Nephron progenitor cell (in vitro differentiated cells): ENCODE measurements at regions not wholly inside any gene's neighbourhood (a gene's known extent, or its start where the extent isn't known, plus 50 kb on each side); places are given as distances from the start of the nearest gene placed in this dataset.
A peak's percentile ranks its signal among the peaks of the same experiment; 100 is the strongest.

Source experiments
- DNase-seq: peaks from one replicate; pipeline ENCODE4 v3.0.0; 2021
- H3K27ac Mint-ChIP-seq: 2 replicates; pipeline ENCODE4 v1.8.0; 2021; ENCODE audit warnings: mild to moderate bottlenecking, moderate library complexity, mixed read lengths
- H3K27me3 Mint-ChIP-seq: 2 replicates; pipeline ENCODE4 v1.8.0; 2021; ENCODE audit warnings: mild to moderate bottlenecking, low read depth, mixed read lengths; ENCODE audit not compliant: poor library complexity
- H3K36me3 Mint-ChIP-seq: 2 replicates; pipeline ENCODE4 v1.8.0; 2021; ENCODE audit warnings: low read depth, mixed read lengths
- H3K4me1 Mint-ChIP-seq: 2 replicates; pipeline ENCODE4 v1.8.0; 2021; ENCODE audit warnings: mixed read lengths
- H3K4me3 Mint-ChIP-seq: 2 replicates; pipeline ENCODE4 v1.8.0; 2021; ENCODE audit warnings: mild to moderate bottlenecking, moderate library complexity, mixed read lengths
- H3K9me3 Mint-ChIP-seq: 2 replicates; pipeline ENCODE4 v1.8.0; 2021; ENCODE audit warnings: mild to moderate bottlenecking, moderate library complexity, mixed read lengths
- TF ChIP-seq, protein P1 (sequence below): fragments of 200-600 bp; sonication (generic); IDR thresholded peaks from 2 replicates; pipeline ENCODE4 v1.5.0; 2021; ENCODE audit warnings: antibody characterized with exemption

DNA sequence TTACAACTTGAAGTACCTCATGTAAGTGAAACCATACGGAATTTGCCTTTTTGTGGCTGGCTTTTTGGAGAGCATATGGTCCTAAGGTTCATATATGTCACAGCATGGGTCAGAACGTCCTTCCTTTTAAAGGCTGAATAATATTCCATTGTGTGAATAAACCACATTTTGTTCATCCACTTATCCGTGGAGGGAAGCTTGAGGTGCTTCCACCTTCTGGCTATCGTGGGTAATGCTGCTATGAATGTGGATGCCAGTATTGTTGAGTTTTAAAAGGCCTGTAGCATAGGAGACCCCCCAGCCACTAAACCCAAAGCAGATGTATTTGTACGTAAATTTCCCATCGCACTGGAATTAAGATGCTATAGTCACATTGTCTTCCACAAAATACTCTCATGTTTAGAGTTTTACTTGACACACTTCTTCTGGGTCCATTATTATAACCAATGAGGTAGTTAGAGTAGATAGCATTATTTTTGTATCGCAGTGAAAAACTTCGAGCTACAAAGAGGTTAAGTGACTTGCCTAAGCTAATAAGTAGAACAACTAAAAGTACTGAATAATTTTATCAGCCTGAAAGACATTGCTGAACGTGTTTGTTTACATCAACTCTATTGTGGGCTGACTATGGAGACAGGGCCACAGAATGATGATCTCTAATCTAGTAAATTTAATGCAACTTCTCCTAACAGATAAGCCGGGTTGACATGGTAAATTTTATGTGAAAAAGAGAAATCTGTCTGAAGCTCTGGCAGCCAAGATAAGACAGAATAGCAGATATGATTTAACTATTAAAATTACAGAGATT lies 183.0 kb upstream of the CTBP2 start:
- TF ChIP-seq, protein P1, sequence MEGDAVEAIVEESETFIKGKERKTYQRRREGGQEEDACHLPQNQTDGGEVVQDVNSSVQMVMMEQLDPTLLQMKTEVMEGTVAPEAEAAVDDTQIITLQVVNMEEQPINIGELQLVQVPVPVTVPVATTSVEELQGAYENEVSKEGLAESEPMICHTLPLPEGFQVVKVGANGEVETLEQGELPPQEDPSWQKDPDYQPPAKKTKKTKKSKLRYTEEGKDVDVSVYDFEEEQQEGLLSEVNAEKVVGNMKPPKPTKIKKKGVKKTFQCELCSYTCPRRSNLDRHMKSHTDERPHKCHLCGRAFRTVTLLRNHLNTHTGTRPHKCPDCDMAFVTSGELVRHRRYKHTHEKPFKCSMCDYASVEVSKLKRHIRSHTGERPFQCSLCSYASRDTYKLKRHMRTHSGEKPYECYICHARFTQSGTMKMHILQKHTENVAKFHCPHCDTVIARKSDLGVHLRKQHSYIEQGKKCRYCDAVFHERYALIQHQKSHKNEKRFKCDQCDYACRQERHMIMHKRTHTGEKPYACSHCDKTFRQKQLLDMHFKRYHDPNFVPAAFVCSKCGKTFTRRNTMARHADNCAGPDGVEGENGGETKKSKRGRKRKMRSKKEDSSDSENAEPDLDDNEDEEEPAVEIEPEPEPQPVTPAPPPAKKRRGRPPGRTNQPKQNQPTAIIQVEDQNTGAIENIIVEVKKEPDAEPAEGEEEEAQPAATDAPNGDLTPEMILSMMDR, result peak; percentile 38
- H3K27me3 Mint-ChIP-seq, result peaks cover 3% of the 10 kb centered on the region
- H3K36me3 Mint-ChIP-seq, result no peaks in the 10 kb centered on the region
- H3K27ac Mint-ChIP-seq, result no peak overlapping the region
- DNase-seq, result peak; percentile 17
- H3K9me3 Mint-ChIP-seq, result peaks cover 10% of the 10 kb centered on the region
- peaks cover 9% of the 10 kb centered on the region for H3K4me1 Mint-ChIP-seq
- H3K4me3 Mint-ChIP-seq, result no peak overlapping the region

DNA sequence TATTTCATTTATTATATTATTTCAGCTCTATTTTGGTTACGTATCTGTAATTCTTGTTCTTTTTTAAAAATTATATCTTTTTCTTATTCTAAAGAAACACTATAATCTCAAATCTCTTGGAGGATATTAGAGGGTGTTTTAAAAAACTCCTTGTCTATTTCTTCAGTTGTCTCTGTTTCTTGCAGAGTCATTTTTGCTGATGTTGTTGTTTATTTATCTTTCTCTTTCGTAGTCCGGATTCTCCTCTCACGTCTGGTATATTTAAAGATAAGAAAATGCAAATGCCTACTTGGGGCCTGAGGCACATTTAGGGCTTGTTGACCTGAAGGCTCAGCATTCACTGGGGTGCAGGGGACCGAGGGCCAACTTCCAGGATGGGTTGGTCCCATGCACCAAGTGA lies 181.2 kb upstream of the CTBP2 start:
- H3K9me3 Mint-ChIP-seq, result peaks cover 7% of the 10 kb centered on the region
- H3K4me1 Mint-ChIP-seq, result peaks cover 9% of the 10 kb centered on the region
- DNase-seq, result no peak
- no peak overlapping the region for H3K27ac Mint-ChIP-seq
- TF ChIP-seq, protein P1, result no peak
- no peaks in the 10 kb centered on the region for H3K36me3 Mint-ChIP-seq
- no peak overlapping the region for H3K4me3 Mint-ChIP-seq
- H3K27me3 Mint-ChIP-seq, result peaks cover 5% of the 10 kb centered on the region

DNA sequence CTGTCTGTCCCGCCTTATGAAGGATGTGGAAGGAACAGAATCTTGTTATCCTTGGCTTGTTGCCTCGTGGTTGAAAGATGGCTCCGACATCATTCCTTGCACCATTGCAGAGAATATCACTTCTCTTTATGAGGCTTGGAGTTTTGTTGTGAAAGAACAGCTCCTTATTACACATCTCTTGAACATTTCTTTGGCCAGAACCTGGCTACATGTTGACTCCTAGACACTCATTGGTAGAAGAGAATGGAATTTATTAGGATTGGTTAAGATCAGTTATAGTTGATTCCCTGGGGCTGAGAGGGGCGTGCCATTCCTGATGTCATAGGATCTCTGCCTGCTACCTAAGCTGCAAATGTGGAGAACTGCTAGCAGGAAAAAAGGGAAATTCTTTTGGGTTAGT lies 180.5 kb upstream of the CTBP2 start:
- Mint-ChIP-seq H3K36me3 (no peaks in the 10 kb centered on the region), H3K27me3 (peaks cover 3% of the 10 kb centered on the region), H3K4me1 (peaks cover 9% of the 10 kb centered on the region), H3K27ac (no peak overlapping the region), H3K9me3 (peaks cover 7% of the 10 kb centered on the region), H3K4me3 (no peak overlapping the region)
- DNase-seq, result no peak
- TF ChIP-seq, protein P1, result no peak

DNA sequence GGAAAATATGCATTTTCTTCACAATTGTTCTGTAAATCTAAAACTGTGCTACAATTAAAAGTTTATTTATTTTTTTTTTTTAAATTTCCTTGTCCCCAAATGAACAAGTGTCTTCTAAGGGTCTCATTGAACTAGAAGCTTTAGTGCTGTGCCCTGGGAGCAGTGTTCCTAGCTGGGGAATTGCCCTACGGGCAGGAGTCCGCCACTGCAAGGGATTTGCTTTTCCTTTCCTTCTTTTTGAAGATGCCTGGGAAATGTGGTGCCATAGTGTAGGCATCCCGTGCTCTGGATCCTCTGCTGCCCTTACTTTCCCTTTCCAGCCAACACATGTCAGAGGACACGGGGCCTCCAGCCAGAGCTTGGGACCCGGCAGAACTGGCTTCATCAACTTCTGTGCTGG lies 177.1 kb upstream of the CTBP2 start:
- TF ChIP-seq, protein P1, result no peak

DNA sequence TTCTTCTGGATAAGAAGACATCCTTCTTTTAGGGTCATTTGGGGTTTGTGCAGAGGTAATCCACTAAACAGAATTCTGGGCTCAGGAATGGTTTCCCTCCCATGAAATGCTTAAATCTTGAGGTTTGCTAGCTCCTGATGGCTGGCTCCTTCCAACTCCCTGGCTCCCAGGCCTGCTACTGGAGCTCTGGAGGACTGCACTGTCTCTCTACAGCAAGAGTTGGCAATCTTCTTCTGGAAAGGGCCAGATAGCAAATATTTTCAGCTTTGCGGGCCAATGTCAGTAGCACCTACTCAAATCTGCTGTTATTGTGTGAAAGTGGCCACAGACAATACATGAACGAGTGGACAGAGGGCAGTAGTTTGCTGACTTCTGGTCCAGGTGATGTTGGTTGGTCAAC lies 174.2 kb upstream of the CTBP2 start:
- Mint-ChIP-seq H3K4me1 (no peaks in the 10 kb centered on the region), H3K27me3 (peaks cover 14% of the 10 kb centered on the region), H3K36me3 (no peaks in the 10 kb centered on the region), H3K4me3 (no peak overlapping the region), H3K9me3 (no peaks in the 10 kb centered on the region), H3K27ac (no peak overlapping the region)
- DNase-seq, result no peak
- TF ChIP-seq, protein P1, result no peak

More for the DNA sequence above, 177.1 kb upstream of the CTBP2 start:
- Mint-ChIP-seq H3K36me3 (no peaks in the 10 kb centered on the region), H3K27ac (no peak overlapping the region), H3K4me3 (no peak overlapping the region), H3K27me3 (peaks cover 6% of the 10 kb centered on the region), H3K9me3 (peaks cover 7% of the 10 kb centered on the region), H3K4me1 (no peaks in the 10 kb centered on the region)
- no peak for DNase-seq

DNA sequence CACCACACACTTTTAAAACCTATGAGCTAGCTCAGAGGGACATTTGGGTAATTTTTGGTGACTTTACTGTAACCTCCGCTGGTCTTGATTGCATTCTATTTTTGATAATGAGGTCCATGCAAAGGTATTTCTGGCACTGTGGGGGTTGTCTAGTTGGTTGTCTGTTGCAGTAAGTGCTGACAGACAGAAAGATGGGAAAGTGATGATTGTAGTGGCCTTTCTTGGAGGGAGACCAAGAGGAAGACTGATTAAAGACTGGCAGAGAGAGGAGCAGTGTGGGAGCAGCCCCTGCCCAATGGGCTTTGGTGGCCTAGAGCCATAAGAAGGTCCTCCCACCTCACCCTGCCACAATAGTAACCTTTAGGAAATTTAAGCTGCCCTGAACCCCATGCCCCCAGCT lies 173.4 kb upstream of the CTBP2 start:
- H3K4me3 Mint-ChIP-seq, result no peak overlapping the region
- H3K36me3 Mint-ChIP-seq, result no peaks in the 10 kb centered on the region
- no peak for DNase-seq
- no peak overlapping the region for H3K27ac Mint-ChIP-seq
- TF ChIP-seq, protein P1, result no peak
- H3K9me3 Mint-ChIP-seq, result no peaks in the 10 kb centered on the region
- peaks cover 17% of the 10 kb centered on the region for H3K27me3 Mint-ChIP-seq
- no peaks in the 10 kb centered on the region for H3K4me1 Mint-ChIP-seq
